NCI-H446 (cell line): ENCODE measurements at regions not wholly inside any gene's neighbourhood (a gene's known extent, or its start where the extent isn't known, plus 50 kb on each side); places are given as distances from the start of the nearest gene placed in this dataset.
"Not testable (repeated sequence)": the region's sequence is repeated elsewhere in the genome, so short reads cannot be mapped to it uniquely, and the experiment has no call there.

Experiments
- DNase-seq, 2 experiments: peaks; one replicate each; lab custom pipeline; 2025; lab: John Stamatoyannopoulos, UW

- DNase-seq: no peak
These were observed 129.3 kb downstream of the LNPK start for GRCh38 chr2:175872721-175873120.

- DNase-seq: no peak
These were observed 130.1 kb downstream of the LNPK start for GRCh38 chr2:175872005-175872348.

- no peak for DNase-seq
These were observed 130.6 kb downstream of the LNPK start for GRCh38 chr2:175871331-175872004.

- DNase-seq: no peak
These were observed 136.4 kb downstream of the LNPK start for GRCh38 chr2:175865716-175866115.

GRCh38 chr2:175864137-175864850, 137.8 kb downstream of the LNPK start:
- no peak for DNase-seq

GRCh38 chr2:175861958-175862357, 140.1 kb downstream of the LNPK start:
- DNase-seq: no peak

GRCh38 chr2:175855794-175856453, 146.1 kb downstream of the LNPK start:
- peak in 1 of 2 experiments; percentile 49 for DNase-seq

- DNase-seq: peak in 1 of 2 experiments; percentile 10
These were observed 146.8 kb downstream of the LNPK start for GRCh38 chr2:175855236-175855635.

- no peak for DNase-seq
These were observed 147.4 kb downstream of the LNPK start for GRCh38 chr2:175854665-175855064.

- DNase-seq: no peak
These were observed 147.9 kb downstream of the LNPK start for GRCh38 chr2:175854129-175854528.

- DNase-seq: no peak
These were observed 148.5 kb downstream of the LNPK start for GRCh38 chr2:175853616-175853890.

GRCh38 chr2:175852879-175853615, 149.0 kb downstream of the LNPK start:
- peak in 1 of 2 experiments; percentile 38 for DNase-seq

- no peak for DNase-seq
These were observed 154.9 kb downstream of the LNPK start for GRCh38 chr2:175847128-175847527.

- no peak for DNase-seq
These were observed 157.9 kb downstream of the LNPK start for GRCh38 chr2:175844169-175844568.

GRCh38 chr2:175843625-175844024, 158.4 kb downstream of the LNPK start:
- no peak for DNase-seq

GRCh38 chr2:175842996-175843395, 159.1 kb downstream of the LNPK start:
- no peak for DNase-seq

GRCh38 chr2:175840765-175841164, 161.3 kb downstream of the LNPK start:
- not testable (repeated sequence) for DNase-seq

GRCh38 chr2:175840256-175840655, 161.8 kb downstream of the LNPK start:
- DNase-seq: no peak

GRCh38 chr2:175838979-175839378, 163.1 kb downstream of the LNPK start:
- DNase-seq: no peak

GRCh38 chr2:175837046-175837445, 165.0 kb downstream of the LNPK start:
- DNase-seq: no peak

- DNase-seq: no peak
These were observed 165.7 kb downstream of the LNPK start for GRCh38 chr2:175836361-175836760.

- DNase-seq: peak in 1 of 2 experiments; percentile 17
These were observed 167.6 kb downstream of the LNPK start for GRCh38 chr2:175834477-175834876.

GRCh38 chr2:175832866-175833265, 169.2 kb downstream of the LNPK start:
- DNase-seq: no peak
